GM12874 (cell line): ENCODE measurements at regions not wholly inside any gene's neighbourhood (a gene's known extent, or its start where the extent isn't known, plus 50 kb on each side); places are given as distances from the start of the nearest gene placed in this dataset.

ENCODE experiments used
- TF ChIP-seq, protein P1 (sequence below): IDR thresholded peaks from 2 replicates; pipeline ENCODE4 v1.5.1; 2011; ENCODE audit warnings: low read depth, mild to moderate bottlenecking, control low read depth, low read length, moderate library complexity; ENCODE audit not compliant: insufficient read depth

DNA sequence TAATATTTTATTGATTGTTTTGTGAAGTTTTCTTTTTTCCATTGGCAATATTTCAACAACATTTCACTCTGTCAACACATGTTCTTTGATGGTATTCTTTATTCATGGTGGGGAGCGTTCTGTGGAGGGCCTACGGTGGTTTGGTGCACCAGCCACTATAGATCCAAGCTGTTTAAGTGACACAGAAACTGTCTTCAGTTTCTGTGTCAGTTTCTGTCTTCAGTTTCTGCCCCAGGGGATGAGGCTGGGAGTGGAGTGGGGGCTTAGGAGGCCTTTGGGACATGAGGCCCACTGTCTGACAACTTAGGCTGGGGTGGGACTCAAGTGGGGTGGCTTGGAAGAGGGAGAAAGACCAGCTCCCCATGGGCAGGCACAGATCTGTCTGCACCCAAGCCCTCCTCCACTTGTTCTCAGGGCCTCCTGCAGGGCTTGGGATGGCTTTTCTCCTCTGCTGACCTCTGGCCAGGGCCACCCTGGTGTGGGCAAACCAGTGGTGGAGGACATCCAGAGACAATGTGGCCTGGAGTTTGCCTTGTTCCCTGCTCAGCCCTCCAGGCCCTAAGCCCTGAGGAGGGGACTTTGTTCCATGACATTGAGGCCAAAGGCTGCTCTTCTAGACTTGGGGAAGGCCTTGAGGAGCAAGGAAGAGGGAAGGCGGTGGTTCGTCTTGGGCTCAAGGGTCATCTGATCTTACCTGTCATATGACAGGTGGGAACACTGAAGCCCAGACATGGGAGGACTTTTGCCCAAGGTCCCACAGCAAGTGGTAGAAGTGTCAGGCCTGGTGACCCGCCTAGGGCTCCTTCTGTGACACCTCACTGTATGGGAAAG is 60.3 kb upstream of the SMAD6 start:
- TF ChIP-seq, protein P1, sequence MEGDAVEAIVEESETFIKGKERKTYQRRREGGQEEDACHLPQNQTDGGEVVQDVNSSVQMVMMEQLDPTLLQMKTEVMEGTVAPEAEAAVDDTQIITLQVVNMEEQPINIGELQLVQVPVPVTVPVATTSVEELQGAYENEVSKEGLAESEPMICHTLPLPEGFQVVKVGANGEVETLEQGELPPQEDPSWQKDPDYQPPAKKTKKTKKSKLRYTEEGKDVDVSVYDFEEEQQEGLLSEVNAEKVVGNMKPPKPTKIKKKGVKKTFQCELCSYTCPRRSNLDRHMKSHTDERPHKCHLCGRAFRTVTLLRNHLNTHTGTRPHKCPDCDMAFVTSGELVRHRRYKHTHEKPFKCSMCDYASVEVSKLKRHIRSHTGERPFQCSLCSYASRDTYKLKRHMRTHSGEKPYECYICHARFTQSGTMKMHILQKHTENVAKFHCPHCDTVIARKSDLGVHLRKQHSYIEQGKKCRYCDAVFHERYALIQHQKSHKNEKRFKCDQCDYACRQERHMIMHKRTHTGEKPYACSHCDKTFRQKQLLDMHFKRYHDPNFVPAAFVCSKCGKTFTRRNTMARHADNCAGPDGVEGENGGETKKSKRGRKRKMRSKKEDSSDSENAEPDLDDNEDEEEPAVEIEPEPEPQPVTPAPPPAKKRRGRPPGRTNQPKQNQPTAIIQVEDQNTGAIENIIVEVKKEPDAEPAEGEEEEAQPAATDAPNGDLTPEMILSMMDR = no peak

DNA sequence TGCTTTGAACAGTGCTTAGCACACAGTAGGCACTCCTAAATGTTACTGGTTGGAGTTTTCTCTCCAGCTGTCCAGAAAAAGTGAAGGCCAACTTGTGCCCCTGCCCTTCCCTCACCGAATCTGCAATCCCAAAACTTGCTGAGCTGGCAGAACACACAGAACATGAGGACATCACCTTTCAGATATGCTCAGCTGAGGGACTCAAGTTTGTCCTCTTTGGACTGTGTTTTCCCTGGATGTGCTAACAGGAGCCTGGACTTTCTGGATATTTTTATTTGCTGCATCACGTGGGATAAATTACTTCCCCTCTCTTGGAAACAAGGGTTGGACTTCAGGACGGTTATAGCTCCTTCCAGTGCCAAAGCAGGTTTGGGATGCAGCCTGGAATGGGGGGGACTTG is 59.5 kb upstream of the SMAD6 start:
- TF ChIP-seq, protein P1 = no peak

DNA sequence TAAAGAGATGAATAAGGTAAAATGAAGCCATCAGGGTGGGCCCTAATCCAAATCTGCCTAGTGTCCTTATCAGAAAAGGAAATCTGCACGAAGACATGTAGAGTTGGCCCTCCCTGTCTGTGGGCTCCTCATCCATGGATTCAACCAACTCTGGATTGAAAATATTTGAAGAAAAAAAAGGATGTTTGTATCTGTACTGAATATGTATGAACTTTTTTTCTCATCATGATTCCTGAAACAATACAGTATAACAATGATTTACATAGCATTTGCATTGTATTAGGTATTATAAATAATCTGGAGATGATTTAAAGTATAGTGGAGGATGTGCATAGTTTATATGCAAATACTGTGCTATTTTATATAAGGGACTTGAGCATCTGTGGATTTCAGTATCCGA is 59.0 kb upstream of the SMAD6 start:
- TF ChIP-seq, protein P1 = no peak

DNA sequence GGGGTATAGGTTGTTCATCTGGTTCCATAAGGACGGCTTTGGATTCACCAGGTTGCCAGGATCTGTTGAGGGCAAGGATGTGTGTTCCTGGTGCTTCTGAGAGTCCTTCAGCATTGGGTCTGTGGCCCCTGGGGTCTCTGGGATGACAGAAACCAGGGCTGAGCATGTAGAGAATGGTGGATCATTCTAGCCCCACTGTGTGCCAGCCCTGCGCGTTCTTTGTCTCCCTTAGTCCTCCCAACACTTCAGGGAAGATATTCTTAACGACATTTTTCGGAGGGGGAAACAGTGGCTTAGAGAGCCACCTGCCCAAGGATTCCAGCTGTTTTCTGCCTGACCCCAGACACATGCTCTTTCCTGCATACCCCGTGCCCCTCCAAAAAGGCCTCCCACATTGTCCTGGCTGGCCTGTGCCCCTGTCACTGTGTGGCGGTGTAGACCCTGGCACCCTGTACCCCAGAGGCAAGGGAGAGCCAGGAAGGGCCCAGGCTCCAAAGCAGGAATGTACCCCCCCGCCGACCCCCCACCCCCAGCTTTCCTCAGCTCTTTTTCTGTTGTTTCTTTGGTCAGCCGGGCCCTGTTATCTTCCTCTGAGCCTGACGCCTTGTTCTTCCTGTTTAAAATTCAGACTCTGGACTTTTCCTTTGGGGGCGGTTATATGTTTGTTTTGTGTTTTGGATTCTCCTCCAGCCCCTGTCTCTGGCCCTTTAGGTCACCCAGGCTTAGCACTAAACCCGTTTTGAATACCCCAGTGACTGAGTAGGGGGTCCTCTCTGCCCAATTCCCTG is 57.8 kb upstream of the SMAD6 start:
- TF ChIP-seq, protein P1 = no peak

DNA sequence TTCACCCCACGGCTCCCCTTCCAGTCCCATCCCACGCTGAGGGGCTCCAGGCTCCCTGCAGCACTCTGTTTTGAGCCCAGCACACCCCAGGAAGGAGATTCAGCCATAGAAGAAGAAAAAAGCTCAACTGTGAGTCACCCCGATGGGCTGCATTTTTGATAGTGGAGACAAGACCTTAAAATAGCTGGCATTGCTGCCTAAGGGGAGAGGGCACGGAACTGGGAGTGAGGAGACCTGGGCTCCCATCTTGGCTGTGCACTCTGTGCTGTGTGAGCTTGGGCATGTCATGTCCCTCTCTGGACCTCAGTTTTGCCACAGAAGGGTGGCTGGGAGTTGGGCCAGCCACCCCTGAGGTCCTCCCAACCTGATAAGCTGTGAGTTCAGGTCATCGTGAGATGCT is 57.2 kb upstream of the SMAD6 start:
- TF ChIP-seq, protein P1 = no peak

DNA sequence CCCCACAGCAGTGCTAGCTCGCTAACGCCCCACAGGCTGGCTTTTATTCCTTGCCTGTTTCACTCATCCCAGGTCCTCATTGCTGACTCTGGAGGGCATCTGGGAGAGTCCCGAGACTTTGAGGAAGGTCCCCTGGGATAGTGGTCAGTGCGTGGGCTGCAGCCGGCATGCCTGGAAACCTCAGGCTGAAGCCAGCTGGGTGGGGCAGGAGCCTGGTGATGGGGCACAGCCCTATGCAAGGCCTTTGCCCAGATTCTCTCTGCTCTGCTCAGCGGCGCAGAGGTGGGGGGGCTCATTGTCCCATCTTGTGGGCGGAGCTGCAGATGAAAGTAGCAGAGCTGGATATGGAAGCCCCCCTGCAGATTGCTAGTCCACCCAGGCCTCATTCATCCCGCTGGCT is 55.7 kb upstream of the SMAD6 start:
- TF ChIP-seq, protein P1 = no peak

DNA sequence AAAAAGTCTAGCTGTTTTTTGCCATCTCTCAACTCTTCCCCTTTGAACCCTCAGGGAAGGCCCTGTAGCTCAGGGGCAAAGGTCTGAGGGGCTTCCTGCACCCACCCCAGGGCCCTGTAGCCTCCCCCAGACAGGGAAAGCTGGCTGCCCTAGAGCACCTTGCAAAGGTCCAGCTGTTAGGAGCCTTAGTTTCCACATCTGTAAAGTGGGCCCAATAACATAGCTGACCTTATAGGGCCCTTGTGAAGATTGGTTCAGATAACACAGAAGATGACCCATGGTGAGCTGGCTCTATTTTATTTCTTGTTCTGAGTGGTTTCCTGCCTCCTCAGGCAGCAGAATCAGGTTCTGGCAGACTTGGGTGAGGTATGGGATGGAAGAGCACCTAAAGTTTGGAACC is 55.2 kb upstream of the SMAD6 start:
- TF ChIP-seq, protein P1 = no peak
